Stimulated activated naive CD8-positive, alpha-beta T cell treated with anti-CD3 and anti-CD28 coated beads, Interleukin-15, Interleukin-2, amounts not matched to agents 100 U/mL and 50 U/mL, for 24 hours (primary cell): ENCODE measurements at regions not wholly inside any gene's neighbourhood (a gene's known extent, or its start where the extent isn't known, plus 50 kb on each side); places are given as distances from the start of the nearest gene placed in this dataset.

ENCODE experiments used
- ATAC-seq: fragments of 150-1000 bp; cut with Tn5 transposase; one replicate; pipeline ENCODE4 v1.10.0; 2021
- DNase-seq: peaks from one replicate; pipeline ENCODE4 v3.0.0; 2021

- no peak for ATAC-seq
- DNase-seq: no peak
Measured at GRCh38 chr6:20024316-20024673, 187.1 kb downstream of the ID4 start.

- DNase-seq (no peak), ATAC-seq (no peak)
Measured at GRCh38 chr6:20024978-20025377, 187.3 kb downstream of the MBOAT1 start.

GRCh38 chr6:20025681-20026080 lies 186.6 kb downstream of the MBOAT1 start:
- DNase-seq (no peak), ATAC-seq (no peak)

GRCh38 chr6:20028143-20028542 lies 184.1 kb downstream of the MBOAT1 start:
- ATAC-seq: no peak
- DNase-seq: no peak

GRCh38 chr6:20028562-20028961 lies 183.7 kb downstream of the MBOAT1 start:
- ATAC-seq (no peak), DNase-seq (no peak)

GRCh38 chr6:20029979-20030378 lies 182.3 kb downstream of the MBOAT1 start:
- ATAC-seq (no peak), DNase-seq (no peak)

GRCh38 chr6:20031342-20031741 lies 180.9 kb downstream of the MBOAT1 start:
- DNase-seq: no peak
- ATAC-seq: no peak

GRCh38 chr6:20033697-20034407 lies 178.4 kb downstream of the MBOAT1 start:
- ATAC-seq (no peak), DNase-seq (no peak)

- no peak for DNase-seq
- no peak for ATAC-seq
Measured at GRCh38 chr6:20034408-20034769, 177.9 kb downstream of the MBOAT1 start.

GRCh38 chr6:20036141-20036677 lies 176.1 kb downstream of the MBOAT1 start:
- DNase-seq (no peak), ATAC-seq (no peak)

GRCh38 chr6:20038410-20039204 lies 173.7 kb downstream of the MBOAT1 start:
- ATAC-seq: peak; percentile 9
- DNase-seq: no peak

- DNase-seq (no peak), ATAC-seq (no peak)
Measured at GRCh38 chr6:20044883-20045282, 167.4 kb downstream of the MBOAT1 start.
